Endothelial cell of umbilical vein (primary cell): ENCODE measurements at regions not wholly inside any gene's neighbourhood (a gene's known extent, or its start where the extent isn't known, plus 50 kb on each side); places are given as distances from the start of the nearest gene placed in this dataset.

Source experiments
- BruUV-seq: library from RNA; stranded (reverse); fragments of 400-500 nt; replicated peaks from 2 replicates; lab custom pipeline; 2021; lab: Mats Ljungman, UMichigan
- CTCF ChIA-PET: fragments of 300-600, 350-600 bp; sonication (Branson Sonifier 250); formaldehyde crosslinking; loops from one replicate; lab custom pipeline; 2021; ENCODE audit warnings: antibody characterized with exemption, inconsistent platforms; lab: Charles Lee
- POLR2A ChIA-PET: fragments of 300-600, 350-600 bp; sonication (Branson Sonifier 250); formaldehyde crosslinking; loops from one replicate; lab custom pipeline; 2021; ENCODE audit warnings: antibody characterized with exemption, inconsistent platforms; lab: Charles Lee
- DNase-seq: peaks from one replicate; pipeline ENCODE4 v3.0.0-alpha.2; 2011; ENCODE audit warnings: low read depth, low spot score
- FAIRE-seq: peaks from 2 replicates; lab custom pipeline; 2011; peaks lifted over from hg19 to GRCh38; lab: Jason Lieb, UNC
- H2AFZ ChIP-seq: 2 replicates; pipeline ENCODE4 v1.6.0; 2012; ENCODE audit warnings: low read depth, low read length, control low read depth, inconsistent platforms
- H3K27ac ChIP-seq: 2 replicates; pipeline ENCODE4 v1.5.1; 2011; ENCODE audit warnings: low read depth, mild to moderate bottlenecking, control low read depth, low read length, moderate library complexity; ENCODE audit not compliant: insufficient read depth
- H3K27me3 ChIP-seq, 2 experiments: 2 replicates each; pipeline versions ENCODE4 v1.6.0 to v1.6.1; 2011; ENCODE audit warnings: low read length in 2 of 2, mixed read lengths in 1 of 2; ENCODE audit not compliant: control insufficient read depth in 2 of 2, insufficient read depth in 2 of 2
- H3K36me3 ChIP-seq, 2 experiments: 2 replicates in 1 of 2; 3 replicates in 1 of 2; pipeline ENCODE4 v1.5.1; 2011; ENCODE audit warnings: low read length in 2 of 2, mild to moderate bottlenecking in 1 of 2, moderate library complexity in 1 of 2; ENCODE audit not compliant: control insufficient read depth in 2 of 2, insufficient read depth in 2 of 2; ENCODE audit errors: extremely low read depth in 1 of 2
- H3K4me1 ChIP-seq: 3 replicates; pipeline ENCODE4 v1.5.1; 2011; ENCODE audit warnings: mild to moderate bottlenecking, low read length; ENCODE audit not compliant: control insufficient read depth, insufficient read depth; ENCODE audit errors: extremely low read depth
- H3K4me2 ChIP-seq: 2 replicates; pipeline ENCODE4 v1.6.1; 2011; ENCODE audit warnings: low read length, control low read depth, mixed read lengths; ENCODE audit not compliant: insufficient read depth
- H3K4me3 ChIP-seq, 3 experiments: fragments of 200-600 bp in 1 of 3; sonication (generic), shearing (Covaris generic) in 1 of 3; replicated peaks in 1 of 3; 2 replicates each; pipeline ENCODE4 v1.5.1; 2011 to 2016; ENCODE audit warnings: control low read depth in 3 of 3, low read length in 3 of 3, mild to moderate bottlenecking in 2 of 3, inconsistent platforms in 1 of 3, low read depth in 1 of 3, moderate library complexity in 1 of 3; ENCODE audit not compliant: insufficient read depth in 1 of 3
- H3K79me2 ChIP-seq: 2 replicates; pipeline ENCODE4 v1.6.0; 2012; ENCODE audit warnings: low read length, inconsistent platforms; ENCODE audit not compliant: control insufficient read depth, insufficient read depth
- H3K9ac ChIP-seq: replicated peaks from 2 replicates; pipeline ENCODE3; 2011; ENCODE audit warnings: low read length, control low read depth; ENCODE audit not compliant: insufficient read depth; ENCODE audit errors: extremely low read depth
- H3K9me1 ChIP-seq: replicated peaks from 3 replicates; pipeline ENCODE4 v1.6.0; 2011; ENCODE audit warnings: mild to moderate bottlenecking, low read length; ENCODE audit not compliant: control insufficient read depth, insufficient read depth; ENCODE audit errors: extremely low read depth
- H3K9me3 ChIP-seq: replicated peaks from 2 replicates; pipeline ENCODE4 v1.5.1; 2012; ENCODE audit warnings: low read length, inconsistent platforms; ENCODE audit not compliant: control insufficient read depth, insufficient read depth
- H4K20me1 ChIP-seq: replicated peaks from 2 replicates; pipeline ENCODE3; 2011; ENCODE audit warnings: mild to moderate bottlenecking, low read length; ENCODE audit not compliant: control insufficient read depth, insufficient read depth; ENCODE audit errors: extremely low read depth
- CTCF ChIP-seq, 2 donors: IDR thresholded peaks; 1 replicate in 1 of 2; 2 replicates in 1 of 2; pipeline ENCODE4 v1.5.1; 2011; ENCODE audit warnings: low read length in 2 of 2, mild to moderate bottlenecking in 2 of 2, moderate library complexity in 2 of 2, control low read depth in 1 of 2, inconsistent platforms in 1 of 2, low read depth in 1 of 2; ENCODE audit not compliant: insufficient read depth in 1 of 2; ENCODE audit errors: extremely low read depth in 1 of 2
- EZH2 ChIP-seq: IDR thresholded peaks from 2 replicates; pipeline ENCODE4 v1.6.1; 2012; ENCODE audit warnings: borderline replicate concordance, low read depth, mild to moderate bottlenecking, moderate library complexity, low read length, inconsistent platforms; ENCODE audit not compliant: severe bottlenecking
- FOS ChIP-seq: IDR thresholded peaks from 2 replicates; pipeline ENCODE4 v1.6.1; 2011; ENCODE audit warnings: mild to moderate bottlenecking, low read length, moderate library complexity, borderline replicate concordance; ENCODE audit not compliant: insufficient read depth
- GATA2 ChIP-seq: IDR thresholded peaks from 2 replicates; pipeline ENCODE4 v1.7.0; 2011; ENCODE audit warnings: low read depth, mild to moderate bottlenecking, moderate library complexity, mixed read lengths, low read length; ENCODE audit not compliant: insufficient read length, insufficient read depth
- JUN ChIP-seq: IDR thresholded peaks from 2 replicates; pipeline ENCODE4 v1.6.1; 2011; ENCODE audit warnings: borderline replicate concordance, low read depth; ENCODE audit not compliant: insufficient read length, insufficient read depth
- MYC ChIP-seq: IDR thresholded peaks from one replicate; pipeline ENCODE4 v1.6.1; 2011; ENCODE audit warnings: mild to moderate bottlenecking, low read depth, low read length
- POLR2A ChIP-seq: IDR thresholded peaks from 2 replicates; pipeline ENCODE4 v1.6.1; 2012; ENCODE audit warnings: low read depth, mild to moderate bottlenecking, control low read depth, low read length
- POLR2AphosphoS5 ChIP-seq: IDR thresholded peaks from 2 replicates; pipeline ENCODE4 v1.6.1; 2012; ENCODE audit warnings: low read depth, mild to moderate bottlenecking, control low read depth, low read length, moderate library complexity; ENCODE audit not compliant: insufficient read depth
- dilution Hi-C: fragments of 300-500 bp; cut with MboI; formaldehyde crosslinking; loops from one replicate; pipeline ENCODE4 v1.15.0; 2019; ENCODE audit warnings: low sequenced_read_pairs; ENCODE audit not compliant: extremely low pct_ligation_motif_present
- intact Hi-C: fragments of 100-400 bp; cut with micrococcal nuclease; formaldehyde crosslinking; loops from one replicate; pipeline ENCODE4 v1.10.0; 2022
- TF ChIP-seq, protein P1 (sequence below): IDR thresholded peaks from 2 replicates; pipeline ENCODE4 v1.6.1; 2011; ENCODE audit not compliant: insufficient read depth, insufficient read length

GRCh38 chr7:98496618-98497017 is 95.7 kb upstream of the BAIAP2L1 start:
- Histone ChIP-seq H3K4me2 (no peak overlapping the region), H3K79me2 (no peaks in the 10 kb centered on the region), H3K9ac (no peak overlapping the region), H2AFZ (no peak overlapping the region), H3K27ac (no peak overlapping the region), H3K9me3 (peaks cover 2% of the 10 kb centered on the region), H3K4me1 (no peaks in the 10 kb centered on the region), H3K27me3 (no peaks in the 10 kb centered on the region), H4K20me1 (no peaks in the 10 kb centered on the region), H3K36me3 (no peaks in the 10 kb centered on the region), H3K4me3 (no peak overlapping the region), H3K9me1 (no peaks in the 10 kb centered on the region)
- no TSS peak for BruUV-seq
- ChIA-PET CTCF (no interaction called here), POLR2A (no interaction called here)
- FAIRE-seq (no peak), DNase-seq (no peak)
- dilution Hi-C loops, result no loop called here
- intact Hi-C loops, result no loop called here
- TF ChIP-seq MYC (no peak), EZH2 (no peak), POLR2AphosphoS5 (no peak), POLR2A (no peak), FOS (no peak), GATA2 (no peak), JUN (no peak), CTCF (IDR thresholded peaks at IDR 0.05; ENCODE audit: extremely low read depth in 1 of 2, insufficient read depth in 1 of 2, low read depth in 1 of 2, low read length in 2 of 2) (no peak)
- TF ChIP-seq, protein P1, sequence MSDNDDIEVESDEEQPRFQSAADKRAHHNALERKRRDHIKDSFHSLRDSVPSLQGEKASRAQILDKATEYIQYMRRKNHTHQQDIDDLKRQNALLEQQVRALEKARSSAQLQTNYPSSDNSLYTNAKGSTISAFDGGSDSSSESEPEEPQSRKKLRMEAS, result no peak
